ENCODE measurements at regions not wholly inside any gene's neighbourhood (a gene's known extent, or its start where the extent isn't known, plus 50 kb on each side); places are given as distances from the start of the nearest gene placed in this dataset.

- Histone ChIP-seq H2BK5ac (ENCODE audit: low read depth, low read length) (no peak overlapping the region), H3K4me3 (ENCODE audit: extremely low read depth in 1 of 4, insufficient read depth in 2 of 4, low read depth in 3 of 4, low read length in 4 of 4) (no peak overlapping the region), H3K56ac (replicated peaks; ENCODE audit: insufficient read length, low read depth, low read length) (no peak overlapping the region), H2BK20ac (ENCODE audit: low read length) (no peak overlapping the region), H3K79me2 (ENCODE audit: control insufficient read depth in 1 of 2, insufficient read depth in 2 of 2, low read length in 2 of 2) (no peaks in the 10 kb centered on the region), H4K8ac (ENCODE audit: extremely low read depth, insufficient read depth, low read length) (no peak overlapping the region), H3K23ac (ENCODE audit: insufficient read length) (no peak overlapping the region), H2BK12ac (ENCODE audit: low read depth, low read length) (no peak overlapping the region), H3K23me2 (ENCODE audit: low read depth, low read length) (no peaks in the 10 kb centered on the region), H2AK5ac (ENCODE audit: low read depth, low read length) (no peak overlapping the region), H4K20me1 (replicated peaks in 1 of 2; ENCODE audit: control insufficient read depth in 1 of 2, insufficient read depth in 2 of 2, low read length in 2 of 2) (no peaks in the 10 kb centered on the region), H2BK120ac (replicated peaks; ENCODE audit: low read depth, low read length) (no peak overlapping the region), H4K91ac (replicated peaks; ENCODE audit: insufficient read length, low read length) (no peak overlapping the region), H4K5ac (ENCODE audit: insufficient read length, low read depth, low read length) (no peak overlapping the region), H3K9me3 (ENCODE audit: insufficient read depth in 2 of 2, low read depth in 1 of 2, low read length in 1 of 2) (no peaks in the 10 kb centered on the region), H3K27ac (ENCODE audit: low read depth, low read length) (no peak overlapping the region), H3K9ac (replicated peaks in 1 of 4; ENCODE audit: extremely low read depth in 1 of 4, low read depth in 3 of 4, low read length in 3 of 4) (no peak overlapping the region), H3K18ac (ENCODE audit: extremely low read depth, low read length) (no peak overlapping the region), H3K36me3 (ENCODE audit: control insufficient read depth in 2 of 4, insufficient read depth in 4 of 4, low read length in 3 of 4) (no peaks in the 10 kb centered on the region), H3K4me2 (ENCODE audit: insufficient read depth in 1 of 2, low read depth in 2 of 2, low read length in 2 of 2) (no peak overlapping the region), H2BK15ac (ENCODE audit: low read length) (no peak overlapping the region), H3K79me1 (ENCODE audit: low read depth, low read length) (no peaks in the 10 kb centered on the region), H3K4me1 (replicated peaks in 1 of 4; ENCODE audit: control insufficient read depth in 3 of 4, insufficient read depth in 4 of 4, low read length in 3 of 4) (no peaks in the 10 kb centered on the region), H3K14ac (ENCODE audit: insufficient read length) (no peak overlapping the region), H3K27me3 (replicated peaks in 1 of 4; ENCODE audit: control insufficient read depth in 3 of 4, extremely low read depth in 1 of 4, insufficient read depth in 3 of 4, low read length in 3 of 4) (no peaks in the 10 kb centered on the region), H2AFZ (ENCODE audit: low read length) (no peak overlapping the region), H3K4ac (replicated peaks; ENCODE audit: insufficient read length, low read depth, low read length) (no peak overlapping the region)
- ChIA-PET POLR2A (ENCODE audit: partially characterized antibody) (no interaction called here), CTCF (ENCODE audit: partially characterized antibody) (interaction anchor here (0.9 kb wide), 1 partner anchor 666 kb away, joined by 3 read pairs; no protein-coding TSS in a partner anchor)
- FAIRE-seq = no peak
- DNase-seq (ENCODE audit: low read depth in 1 of 2, low spot score in 2 of 2) = no peak
- 100% methylated on average over 1 of the region's 1 CpG; no CpG with 5 or more reads in 1 of the 2 experiments for WGBS, 2 experiments (ENCODE audit: extremely low coverage in 1 of 2, insufficient coverage in 1 of 2, insufficient read length in 1 of 2, insufficient replicate concordance in 2 of 2, low coverage in 1 of 2, low lambda C conversion rate in 2 of 2, missing lambda C conversion rate in 1 of 2)
- no peak for TF ChIP-seq JUND (IDR thresholded peaks at IDR 0.05; ENCODE audit: low read length)
- no peak for TF ChIP-seq USF2 (IDR thresholded peaks at IDR 0.05; ENCODE audit: low read length)
- no peak for TF ChIP-seq POU5F1 (IDR thresholded peaks at IDR 0.05; ENCODE audit: low read depth, low read length)
- no peak for TF ChIP-seq CTCF (IDR thresholded peaks at IDR 0.05; ENCODE audit: control extremely low read depth in 1 of 3, insufficient read depth in 1 of 3, low read depth in 1 of 3, low read length in 3 of 3)
- no peak for TF ChIP-seq BRCA1 (IDR thresholded peaks at IDR 0.05; ENCODE audit: low read depth, low read length)
- no peak for TF ChIP-seq CHD2 (IDR thresholded peaks at IDR 0.05; ENCODE audit: low read length)
- TF ChIP-seq BACH1 (IDR thresholded peaks at IDR 0.05; ENCODE audit: low read length) = no peak
- TF ChIP-seq SIRT6 (IDR thresholded peaks at IDR 0.05; ENCODE audit: low read length) = no peak
- TF ChIP-seq TCF12 (IDR thresholded peaks at IDR 0.05; ENCODE audit: low read depth, low read length) = no peak
- TF ChIP-seq E2F6 (IDR thresholded peaks at IDR 0.05) = no peak
- TF ChIP-seq RNF2 (IDR thresholded peaks at IDR 0.05; ENCODE audit: borderline replicate concordance, low read depth, low read length, missing control alignments, poor library complexity, severe bottlenecking) = no peak
Measured at GRCh38 chr5:57795203-57795602, 312.6 kb upstream of the ACTBL2 start.

All from H1 (cell line).